ENCODE measurements at regions not wholly inside any gene's neighbourhood (a gene's known extent, or its start where the extent isn't known, plus 50 kb on each side); places are given as distances from the start of the nearest gene placed in this dataset.

DNA sequence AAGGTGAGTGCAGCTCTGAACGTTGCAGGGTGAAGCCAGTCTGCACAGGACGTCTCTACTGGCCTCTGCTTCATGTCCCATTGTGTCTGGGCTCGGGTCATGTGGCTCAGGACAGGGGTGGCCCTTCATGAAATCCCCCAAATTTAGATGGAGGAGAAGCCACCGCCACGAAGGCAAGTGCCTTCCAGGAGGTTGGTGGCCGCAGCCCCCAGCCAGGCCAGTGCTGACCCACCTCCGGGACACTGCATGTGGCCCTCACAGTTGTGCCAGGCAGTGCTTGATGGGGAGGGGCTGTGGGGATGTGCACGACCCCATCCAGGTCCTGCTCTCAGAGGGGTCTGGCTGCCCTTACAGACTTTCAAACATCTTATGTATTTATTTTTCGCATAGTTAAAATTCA is 1311.1 kb downstream of the BRD1 start:
- no peak overlapping the region for H3K4me3 ChIP-seq (ENCODE audit: low read depth, low read length)
- TF ChIP-seq, protein P1, sequence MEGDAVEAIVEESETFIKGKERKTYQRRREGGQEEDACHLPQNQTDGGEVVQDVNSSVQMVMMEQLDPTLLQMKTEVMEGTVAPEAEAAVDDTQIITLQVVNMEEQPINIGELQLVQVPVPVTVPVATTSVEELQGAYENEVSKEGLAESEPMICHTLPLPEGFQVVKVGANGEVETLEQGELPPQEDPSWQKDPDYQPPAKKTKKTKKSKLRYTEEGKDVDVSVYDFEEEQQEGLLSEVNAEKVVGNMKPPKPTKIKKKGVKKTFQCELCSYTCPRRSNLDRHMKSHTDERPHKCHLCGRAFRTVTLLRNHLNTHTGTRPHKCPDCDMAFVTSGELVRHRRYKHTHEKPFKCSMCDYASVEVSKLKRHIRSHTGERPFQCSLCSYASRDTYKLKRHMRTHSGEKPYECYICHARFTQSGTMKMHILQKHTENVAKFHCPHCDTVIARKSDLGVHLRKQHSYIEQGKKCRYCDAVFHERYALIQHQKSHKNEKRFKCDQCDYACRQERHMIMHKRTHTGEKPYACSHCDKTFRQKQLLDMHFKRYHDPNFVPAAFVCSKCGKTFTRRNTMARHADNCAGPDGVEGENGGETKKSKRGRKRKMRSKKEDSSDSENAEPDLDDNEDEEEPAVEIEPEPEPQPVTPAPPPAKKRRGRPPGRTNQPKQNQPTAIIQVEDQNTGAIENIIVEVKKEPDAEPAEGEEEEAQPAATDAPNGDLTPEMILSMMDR (IDR thresholded peaks at IDR 0.05; ENCODE audit: low read depth, low read length, missing control alignments) = no peak
- no peak for DNase-seq (ENCODE audit: low read depth)

DNA sequence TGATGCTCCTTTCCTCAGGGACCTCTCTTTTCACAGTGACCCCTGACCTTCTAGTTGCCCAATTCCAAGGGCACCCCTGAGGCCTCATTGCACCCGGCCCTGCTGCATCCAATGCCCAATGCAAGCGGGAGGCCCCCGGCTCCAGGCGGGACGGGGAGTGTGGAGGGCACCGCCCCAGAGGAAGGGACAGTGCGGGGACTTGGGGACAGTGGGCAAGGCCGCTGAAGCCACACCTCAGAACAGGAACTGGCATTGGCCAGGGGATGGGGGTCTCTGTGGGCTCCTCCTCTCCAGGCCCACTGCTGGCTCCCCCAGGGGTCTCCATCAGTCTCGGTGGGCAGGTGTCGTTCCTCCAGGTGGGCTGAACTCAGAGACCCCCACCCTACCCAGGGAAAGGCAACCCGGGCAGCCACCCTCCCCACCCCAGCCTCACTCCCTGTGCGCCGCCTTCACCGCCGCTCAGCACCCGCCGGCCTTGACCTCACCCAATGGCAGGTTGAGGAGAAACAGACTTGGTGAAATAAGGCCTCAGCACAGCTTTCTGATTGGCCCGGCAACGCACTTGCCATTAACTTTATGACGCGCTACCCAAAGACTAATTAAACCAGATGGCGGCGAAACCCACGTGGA is 1312.0 kb downstream of the BRD1 start:
- TF ChIP-seq, protein P1 (IDR thresholded peaks at IDR 0.05; ENCODE audit: low read depth, low read length, missing control alignments) = no peak
- no peak for DNase-seq (ENCODE audit: low read depth)
- no peak overlapping the region for H3K4me3 ChIP-seq (ENCODE audit: low read depth, low read length)

DNA sequence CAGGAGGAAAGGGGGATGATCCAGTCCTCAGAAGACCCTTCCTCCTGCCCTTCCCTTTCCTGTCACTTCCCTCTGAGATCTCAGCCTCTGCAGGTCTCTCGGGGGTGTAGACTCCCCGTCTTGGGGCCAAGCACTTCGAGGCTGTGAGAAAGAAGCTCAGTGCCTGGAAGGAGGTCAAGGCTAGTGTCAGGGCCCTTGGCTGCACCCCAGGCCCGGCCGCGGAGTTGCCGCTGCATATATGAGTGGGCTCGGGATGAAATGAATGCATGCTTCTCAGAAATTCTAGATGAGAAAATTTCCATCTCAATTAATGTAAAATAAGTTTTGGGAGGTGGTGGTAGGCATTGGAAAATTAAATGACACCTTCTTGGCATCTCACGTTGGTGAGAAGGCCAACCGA is 1313.7 kb downstream of the BRD1 start:
- DNase-seq (ENCODE audit: low read depth) = no peak
- no peak overlapping the region for H3K4me3 ChIP-seq (ENCODE audit: low read depth, low read length)
- TF ChIP-seq, protein P1 (IDR thresholded peaks at IDR 0.05; ENCODE audit: low read depth, low read length, missing control alignments) = no peak

DNA sequence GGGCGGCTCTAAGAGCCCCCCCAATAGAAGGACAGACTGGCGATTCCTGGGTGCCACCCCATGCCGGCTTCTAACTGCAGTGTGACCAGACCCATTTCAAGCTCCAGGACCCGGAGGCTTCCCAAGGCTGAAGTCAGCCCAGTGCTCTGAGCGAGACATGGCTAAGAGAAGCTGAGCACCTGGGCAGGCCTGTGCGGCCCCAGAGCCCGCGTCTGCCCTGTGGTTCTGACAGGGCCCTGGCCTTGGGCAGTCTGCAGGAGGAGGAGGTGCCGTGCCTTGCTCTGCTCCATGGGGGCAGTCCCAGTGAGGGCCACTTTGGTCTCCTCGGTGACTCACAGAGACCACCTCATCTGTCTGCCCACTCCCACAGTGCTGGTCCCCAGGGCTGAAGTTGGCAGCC is 1314.2 kb downstream of the BRD1 start:
- no peak for DNase-seq (ENCODE audit: low read depth)
- H3K4me3 ChIP-seq (ENCODE audit: low read depth, low read length) = no peak overlapping the region
- TF ChIP-seq, protein P1 (IDR thresholded peaks at IDR 0.05; ENCODE audit: low read depth, low read length, missing control alignments) = no peak

DNA sequence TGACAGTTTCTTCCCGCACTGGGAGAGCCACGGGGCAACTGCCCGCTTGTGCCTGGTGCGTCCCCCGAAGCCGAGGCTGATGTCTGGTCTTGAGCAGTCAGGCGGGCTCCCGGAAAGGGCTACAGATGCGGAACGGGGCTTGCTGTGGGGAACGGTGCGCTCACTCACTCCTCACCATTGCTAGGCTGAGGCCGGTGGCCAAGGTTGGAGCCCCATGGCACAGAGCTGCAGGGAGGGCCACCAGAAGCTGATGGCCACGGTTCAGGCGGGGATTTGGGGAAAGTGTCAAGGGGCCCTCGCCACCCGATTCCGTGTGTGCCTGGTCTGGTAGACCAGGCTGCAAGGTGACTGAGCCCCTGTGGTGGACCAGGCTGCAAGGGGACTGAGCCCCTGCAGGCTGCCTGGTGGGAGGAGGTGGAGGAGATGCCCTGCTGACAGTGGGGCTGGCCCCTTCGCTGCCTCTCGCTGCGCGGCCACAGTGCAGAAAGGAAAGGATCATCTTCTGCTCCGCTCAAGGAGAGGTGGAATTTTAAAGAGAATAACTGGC is 1315.8 kb downstream of the BRD1 start:
- no peak for DNase-seq (ENCODE audit: low read depth)
- TF ChIP-seq, protein P1 (IDR thresholded peaks at IDR 0.05; ENCODE audit: low read depth, low read length, missing control alignments) = no peak
- H3K4me3 ChIP-seq (ENCODE audit: low read depth, low read length) = no peak overlapping the region

DNA sequence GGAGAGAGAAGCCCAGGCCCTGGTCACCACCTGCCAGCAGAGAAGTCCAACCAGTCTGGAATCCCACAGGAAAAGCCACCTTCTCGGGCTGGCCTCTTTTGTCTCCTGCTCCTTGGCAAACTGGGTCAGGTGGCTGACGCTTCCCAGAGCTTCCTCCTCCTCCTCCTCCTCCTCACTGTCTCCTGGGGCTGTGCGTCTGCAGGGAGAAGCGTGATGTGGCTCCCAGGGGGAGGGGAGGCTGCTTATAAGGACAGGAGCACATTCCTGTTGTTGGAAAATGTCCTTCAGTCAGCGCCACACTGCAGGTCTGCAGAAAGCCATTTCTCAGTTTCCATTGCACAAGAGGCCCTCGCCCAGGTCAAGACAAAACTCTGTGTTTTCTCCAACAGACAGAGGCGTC is 1316.5 kb downstream of the BRD1 start:
- no peak for DNase-seq (ENCODE audit: low read depth)
- H3K4me3 ChIP-seq (ENCODE audit: low read depth, low read length) = no peak overlapping the region
- TF ChIP-seq, protein P1 (IDR thresholded peaks at IDR 0.05; ENCODE audit: low read depth, low read length, missing control alignments) = no peak

DNA sequence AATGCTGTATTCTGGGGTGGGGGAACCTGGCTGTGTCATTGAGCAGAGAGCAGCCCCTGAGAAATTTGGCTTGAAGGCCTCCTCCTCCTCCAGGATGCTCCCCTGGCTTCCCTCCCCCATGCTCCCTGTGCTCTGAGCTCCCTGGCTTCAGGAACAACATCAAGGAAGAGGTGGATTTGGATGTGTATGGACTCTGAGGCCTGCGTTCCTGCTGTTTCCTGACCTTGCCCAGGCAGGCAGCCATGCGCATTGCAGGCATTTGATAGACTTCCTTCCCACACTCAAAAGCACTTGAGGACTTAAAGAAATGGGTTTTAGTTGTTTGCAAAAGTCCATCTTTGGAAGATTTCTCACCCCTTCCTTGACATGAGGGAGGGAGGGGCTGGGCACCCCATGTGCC is 1317.1 kb downstream of the BRD1 start:
- H3K4me3 ChIP-seq (ENCODE audit: low read depth, low read length) = no peak overlapping the region
- no peak for DNase-seq (ENCODE audit: low read depth)
- TF ChIP-seq, protein P1 (IDR thresholded peaks at IDR 0.05; ENCODE audit: low read depth, low read length, missing control alignments) = no peak
